ENCODE measurements at regions not wholly inside any gene's neighbourhood (a gene's known extent, or its start where the extent isn't known, plus 50 kb on each side); places are given as distances from the start of the nearest gene placed in this dataset.

DNA sequence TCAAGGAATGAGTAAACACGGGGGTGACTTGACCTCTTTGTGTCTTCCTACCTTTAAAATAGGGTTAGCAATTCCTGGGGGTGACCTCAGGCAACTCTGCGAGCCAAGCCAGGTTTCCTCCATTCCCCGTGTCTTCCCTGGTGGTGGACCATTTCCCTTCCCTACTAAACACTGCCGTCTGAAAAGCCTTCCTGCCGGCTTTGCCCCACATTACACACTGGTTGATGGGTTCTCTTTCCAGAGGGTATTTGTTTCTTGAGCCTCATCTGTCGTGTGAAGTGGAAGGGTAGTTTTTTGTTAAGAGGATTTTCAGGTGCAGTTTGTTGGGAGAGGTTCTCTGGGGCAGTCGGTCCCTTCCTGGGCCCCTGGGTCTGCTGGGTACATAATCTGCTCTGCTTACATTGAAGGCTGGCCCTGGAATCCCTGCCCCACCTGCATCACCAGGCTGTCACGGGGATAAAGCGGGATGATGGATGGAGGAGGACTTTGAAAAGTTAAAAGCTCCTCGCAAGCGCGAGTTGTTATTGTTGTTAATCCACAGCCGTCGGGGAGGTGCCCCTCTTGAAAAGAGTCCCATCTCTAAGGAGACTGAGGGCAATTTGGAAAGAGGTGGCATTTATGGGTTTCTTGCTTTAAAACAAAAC lies 175.4 kb upstream of the SPRED2 start:
- FAIRE-seq (no peak), DNase-seq (ENCODE audit: low read depth) (no peak)
- Histone ChIP-seq H4K20me1 (ENCODE audit: insufficient read depth, low read length) (no peaks in the 10 kb centered on the region), H3K9me3 (ENCODE audit: insufficient read depth, low read depth, low read length) (no peaks in the 10 kb centered on the region), H3K36me3 (ENCODE audit: insufficient read depth, low read length) (no peaks in the 10 kb centered on the region), H3K4me3 (ENCODE audit: insufficient read depth, low read depth, low read length) (no peak overlapping the region), H3K4me2 (ENCODE audit: low read length) (no peak overlapping the region), H2AFZ (ENCODE audit: low read depth, low read length) (no peak overlapping the region), H3K27me3 (ENCODE audit: insufficient read depth, low read length) (peaks cover 7% of the 10 kb centered on the region), H3K4me1 (ENCODE audit: insufficient read depth, low read length) (no peaks in the 10 kb centered on the region), H3K9ac (ENCODE audit: low read length) (no peak overlapping the region), H3K79me2 (ENCODE audit: insufficient read depth, low read length) (no peaks in the 10 kb centered on the region), H3K27ac (ENCODE audit: low read depth, low read length) (no peak overlapping the region)
- Mint-ChIP-seq H3K9me3 (ENCODE audit: unreplicated experiment) (no peaks in the 10 kb centered on the region), H3K36me3 (ENCODE audit: low read depth, unreplicated experiment) (no peaks in the 10 kb centered on the region), H3K27me3 (ENCODE audit: low read depth, unreplicated experiment) (peaks cover 10% of the 10 kb centered on the region), H3K4me1 (ENCODE audit: low read depth, unreplicated experiment) (peaks cover 15% of the 10 kb centered on the region), H3K27ac (ENCODE audit: unreplicated experiment) (no peak overlapping the region), H3K4me3 (ENCODE audit: unreplicated experiment) (no peak overlapping the region)
- TF ChIP-seq, protein P1, sequence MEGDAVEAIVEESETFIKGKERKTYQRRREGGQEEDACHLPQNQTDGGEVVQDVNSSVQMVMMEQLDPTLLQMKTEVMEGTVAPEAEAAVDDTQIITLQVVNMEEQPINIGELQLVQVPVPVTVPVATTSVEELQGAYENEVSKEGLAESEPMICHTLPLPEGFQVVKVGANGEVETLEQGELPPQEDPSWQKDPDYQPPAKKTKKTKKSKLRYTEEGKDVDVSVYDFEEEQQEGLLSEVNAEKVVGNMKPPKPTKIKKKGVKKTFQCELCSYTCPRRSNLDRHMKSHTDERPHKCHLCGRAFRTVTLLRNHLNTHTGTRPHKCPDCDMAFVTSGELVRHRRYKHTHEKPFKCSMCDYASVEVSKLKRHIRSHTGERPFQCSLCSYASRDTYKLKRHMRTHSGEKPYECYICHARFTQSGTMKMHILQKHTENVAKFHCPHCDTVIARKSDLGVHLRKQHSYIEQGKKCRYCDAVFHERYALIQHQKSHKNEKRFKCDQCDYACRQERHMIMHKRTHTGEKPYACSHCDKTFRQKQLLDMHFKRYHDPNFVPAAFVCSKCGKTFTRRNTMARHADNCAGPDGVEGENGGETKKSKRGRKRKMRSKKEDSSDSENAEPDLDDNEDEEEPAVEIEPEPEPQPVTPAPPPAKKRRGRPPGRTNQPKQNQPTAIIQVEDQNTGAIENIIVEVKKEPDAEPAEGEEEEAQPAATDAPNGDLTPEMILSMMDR (IDR thresholded peaks at IDR 0.05; ENCODE audit: insufficient read depth, low read depth, low read length) = no peak
- TF ChIP-seq EZH2 (IDR thresholded peaks at IDR 0.05; ENCODE audit: insufficient read depth, low read length) = no peak

DNA sequence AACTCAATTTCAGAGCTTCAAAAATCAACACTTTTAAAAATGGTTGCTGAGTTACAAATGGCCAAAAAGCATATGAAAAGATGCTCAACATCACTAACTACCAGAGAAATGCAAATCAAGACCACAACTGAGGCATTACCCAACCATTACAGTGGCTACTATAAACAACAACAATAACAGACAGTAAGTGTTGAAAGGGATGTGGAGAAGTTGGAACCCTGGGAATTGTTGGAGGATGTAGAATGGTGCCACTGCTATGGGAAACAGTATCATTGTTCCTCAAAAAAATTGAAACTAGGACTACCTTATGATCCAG lies 173.3 kb upstream of the SPRED2 start:
- H3K9me3 ChIP-seq (ENCODE audit: insufficient read depth, low read depth, low read length) = no peaks in the 10 kb centered on the region
- peaks cover 15% of the 10 kb centered on the region for H3K4me1 Mint-ChIP-seq (ENCODE audit: low read depth, unreplicated experiment)
- no peak for TF ChIP-seq EZH2 (IDR thresholded peaks at IDR 0.05; ENCODE audit: insufficient read depth, low read length)
- TF ChIP-seq, protein P1 (IDR thresholded peaks at IDR 0.05; ENCODE audit: insufficient read depth, low read depth, low read length) = no peak
- H3K36me3 ChIP-seq (ENCODE audit: insufficient read depth, low read length) = no peaks in the 10 kb centered on the region
- no peaks in the 10 kb centered on the region for H4K20me1 ChIP-seq (ENCODE audit: insufficient read depth, low read length)
- no peak for FAIRE-seq
- no peak overlapping the region for H3K4me3 Mint-ChIP-seq (ENCODE audit: unreplicated experiment)
- H3K9me3 Mint-ChIP-seq (ENCODE audit: unreplicated experiment) = no peaks in the 10 kb centered on the region
- no peak overlapping the region for H3K27ac ChIP-seq (ENCODE audit: low read depth, low read length)
- no peak overlapping the region for H3K9ac ChIP-seq (ENCODE audit: low read length)
- H3K36me3 Mint-ChIP-seq (ENCODE audit: low read depth, unreplicated experiment) = no peaks in the 10 kb centered on the region
- H3K4me2 ChIP-seq (ENCODE audit: low read length) = no peak overlapping the region
- H3K4me3 ChIP-seq (ENCODE audit: insufficient read depth, low read depth, low read length) = no peak overlapping the region
- H3K27me3 Mint-ChIP-seq (ENCODE audit: low read depth, unreplicated experiment) = peaks cover 13% of the 10 kb centered on the region
- H3K27me3 ChIP-seq (ENCODE audit: insufficient read depth, low read length) = peaks cover 7% of the 10 kb centered on the region
- H3K4me1 ChIP-seq (ENCODE audit: insufficient read depth, low read length) = no peaks in the 10 kb centered on the region
- H2AFZ ChIP-seq (ENCODE audit: low read depth, low read length) = no peak overlapping the region
- H3K27ac Mint-ChIP-seq (ENCODE audit: unreplicated experiment) = no peak overlapping the region
- H3K79me2 ChIP-seq (ENCODE audit: insufficient read depth, low read length) = no peaks in the 10 kb centered on the region
- no peak for DNase-seq (ENCODE audit: low read depth)

DNA sequence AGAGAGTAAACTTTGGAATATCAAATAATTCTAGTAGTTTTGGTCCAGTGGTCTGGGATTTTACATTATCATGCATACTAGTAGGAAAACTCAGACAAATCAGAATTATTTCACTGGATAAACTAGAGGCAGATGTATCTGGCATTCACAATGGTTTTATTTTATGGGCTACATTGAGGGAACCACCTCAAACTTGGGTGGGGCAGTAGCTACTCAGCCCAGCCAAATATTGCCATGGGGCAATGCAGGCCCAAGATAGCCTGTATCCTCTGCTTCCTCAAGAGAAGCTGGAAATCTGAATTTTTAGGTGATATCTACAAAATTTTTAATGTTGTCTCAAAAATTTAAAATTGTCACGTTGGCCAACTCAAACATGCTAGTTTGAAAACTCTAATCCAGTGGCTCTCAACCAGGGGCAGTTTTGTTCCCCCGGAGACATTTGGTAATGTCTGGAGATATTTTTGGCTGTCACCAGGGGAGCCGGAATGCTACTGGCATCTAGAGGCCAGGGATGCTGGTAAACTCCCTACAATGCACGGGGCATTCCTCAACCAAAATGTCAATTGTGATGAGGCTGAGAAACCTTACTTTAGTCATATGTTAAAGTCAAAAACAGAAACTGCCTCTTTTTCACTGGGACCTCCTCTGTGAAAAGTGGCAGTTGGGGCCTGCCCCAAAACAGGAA lies 172.8 kb upstream of the SPRED2 start:
- Histone ChIP-seq H2AFZ (ENCODE audit: low read depth, low read length) (no peak overlapping the region), H3K79me2 (ENCODE audit: insufficient read depth, low read length) (no peaks in the 10 kb centered on the region), H3K36me3 (ENCODE audit: insufficient read depth, low read length) (no peaks in the 10 kb centered on the region), H3K9ac (ENCODE audit: low read length) (no peak overlapping the region), H3K27me3 (ENCODE audit: insufficient read depth, low read length) (peaks cover 7% of the 10 kb centered on the region), H3K4me2 (ENCODE audit: low read length) (no peak overlapping the region), H3K4me3 (ENCODE audit: insufficient read depth, low read depth, low read length) (no peak overlapping the region), H3K9me3 (ENCODE audit: insufficient read depth, low read depth, low read length) (no peaks in the 10 kb centered on the region), H3K4me1 (ENCODE audit: insufficient read depth, low read length) (no peaks in the 10 kb centered on the region), H4K20me1 (ENCODE audit: insufficient read depth, low read length) (no peaks in the 10 kb centered on the region), H3K27ac (ENCODE audit: low read depth, low read length) (no peak overlapping the region)
- TF ChIP-seq EZH2 (IDR thresholded peaks at IDR 0.05; ENCODE audit: insufficient read depth, low read length) = no peak
- TF ChIP-seq, protein P1 (IDR thresholded peaks at IDR 0.05; ENCODE audit: insufficient read depth, low read depth, low read length) = no peak
- Mint-ChIP-seq H3K9me3 (ENCODE audit: unreplicated experiment) (no peaks in the 10 kb centered on the region), H3K36me3 (ENCODE audit: low read depth, unreplicated experiment) (no peaks in the 10 kb centered on the region), H3K27me3 (ENCODE audit: low read depth, unreplicated experiment) (peaks cover 10% of the 10 kb centered on the region), H3K4me1 (ENCODE audit: low read depth, unreplicated experiment) (peaks cover 15% of the 10 kb centered on the region), H3K27ac (ENCODE audit: unreplicated experiment) (no peak overlapping the region), H3K4me3 (ENCODE audit: unreplicated experiment) (no peak overlapping the region)
- DNase-seq (ENCODE audit: low read depth) = no peak
- FAIRE-seq = no peak
